ENCODE measurements at regions not wholly inside any gene's neighbourhood (a gene's known extent, or its start where the extent isn't known, plus 50 kb on each side); places are given as distances from the start of the nearest gene placed in this dataset.
A peak's percentile ranks its signal among the peaks of the same experiment; 100 is the strongest.
"Not testable (repeated sequence)": the region's sequence is repeated elsewhere in the genome, so short reads cannot be mapped to it uniquely, and the experiment has no call there.

DNA sequence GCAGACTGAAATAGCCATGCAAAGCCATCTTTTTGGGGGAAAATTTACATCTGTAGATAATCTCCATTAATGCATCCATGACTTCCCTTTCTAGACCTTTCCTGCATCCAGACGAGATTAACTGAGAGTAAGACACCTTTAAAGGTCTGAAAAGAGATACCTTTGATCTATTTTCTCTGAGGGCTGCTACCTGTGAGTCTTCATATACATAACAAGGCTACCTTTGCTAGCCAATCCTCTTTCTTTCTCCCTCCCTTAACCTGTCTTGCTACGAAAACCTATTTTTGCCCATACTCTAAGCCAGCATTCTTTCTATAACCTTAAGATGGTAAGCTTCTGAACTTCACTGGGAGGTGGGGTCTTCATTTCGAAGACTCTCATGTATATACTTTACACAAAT, 908.5 kb upstream of the FBXO33 start:
- DNase-seq = no peak

DNA sequence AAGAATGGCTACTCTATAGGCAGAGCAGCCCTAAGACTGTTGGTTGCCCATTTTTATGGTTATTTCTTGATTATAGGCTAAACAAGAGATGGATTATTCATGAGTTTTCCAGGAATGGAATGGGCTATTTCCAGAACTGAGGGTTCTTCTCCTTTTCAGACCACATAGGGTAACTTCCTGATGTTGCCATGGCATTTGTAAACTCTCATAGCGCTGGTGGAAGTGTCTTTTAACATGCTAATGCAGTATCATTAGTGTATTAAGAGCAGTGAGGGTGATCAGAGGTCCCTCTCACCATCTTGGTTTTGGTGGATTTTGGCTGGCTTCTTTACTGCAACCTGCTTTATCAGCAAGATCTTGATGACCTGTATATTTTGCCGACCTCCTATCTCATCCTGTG, 904.6 kb upstream of the FBXO33 start:
- no peak for DNase-seq

DNA sequence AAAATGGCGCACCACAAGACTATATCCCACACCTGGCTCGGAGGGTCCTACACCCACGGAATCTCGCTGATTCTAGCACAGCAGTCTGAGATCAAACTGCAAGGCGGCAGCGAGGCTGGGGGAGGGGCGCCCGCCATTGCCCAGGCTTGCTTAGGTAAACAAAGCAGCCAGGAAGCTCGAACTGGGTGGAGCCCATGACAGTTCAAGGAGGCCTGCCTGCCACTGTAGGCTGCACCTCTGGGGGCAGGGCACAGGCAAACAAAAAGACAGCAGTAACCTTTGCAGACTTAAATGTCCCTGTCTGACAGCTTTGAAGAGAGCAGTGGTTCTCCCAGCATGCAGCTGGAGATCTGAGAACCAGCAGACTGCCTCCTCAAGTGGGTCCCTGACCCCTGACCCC, 894.3 kb upstream of the FBXO33 start:
- DNase-seq = not testable (repeated sequence)

DNA sequence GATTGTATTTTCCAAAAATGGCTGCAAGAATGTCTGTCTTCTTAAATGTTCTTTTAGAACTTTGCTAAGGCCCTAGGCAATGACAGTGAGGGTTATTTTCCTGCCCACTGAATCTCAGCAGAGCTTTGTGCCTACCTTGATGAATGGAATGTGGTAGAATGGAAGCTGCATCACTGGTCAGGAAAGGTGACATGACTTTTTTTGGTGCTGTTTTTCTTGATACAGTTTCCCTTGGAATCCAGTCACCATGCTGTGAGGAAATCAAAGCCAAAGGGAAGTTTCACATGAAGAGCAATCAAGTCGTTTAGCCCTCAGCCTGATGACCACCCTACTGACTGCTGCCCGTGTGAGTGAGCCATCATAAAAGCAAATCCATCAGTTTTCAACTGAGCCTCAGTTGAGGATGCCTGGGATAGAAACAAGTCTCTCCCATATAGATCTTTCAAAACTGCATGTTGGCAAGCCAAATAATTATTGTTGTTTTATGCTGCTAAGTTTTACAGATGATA, 886.0 kb upstream of the FBXO33 start:
- DNase-seq = no peak

DNA sequence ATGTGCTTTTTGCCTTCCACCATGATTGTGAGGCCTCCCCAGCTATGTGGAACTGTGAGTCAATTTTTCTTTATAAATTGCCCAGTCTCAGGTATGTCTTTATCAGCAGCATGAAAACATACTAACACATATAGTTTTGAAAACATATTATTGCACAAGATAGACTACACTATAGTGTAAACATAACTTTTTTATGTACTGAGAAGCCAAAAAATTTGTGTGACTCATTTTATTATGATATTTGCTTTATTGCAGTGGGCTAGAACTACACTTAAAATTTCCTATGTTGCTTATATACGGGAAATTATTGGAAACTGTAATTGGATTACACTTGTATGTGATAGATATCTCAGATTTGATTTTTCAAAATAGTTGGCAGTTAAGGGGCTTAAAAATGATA, 885.5 kb upstream of the FBXO33 start:
- no peak for DNase-seq

DNA sequence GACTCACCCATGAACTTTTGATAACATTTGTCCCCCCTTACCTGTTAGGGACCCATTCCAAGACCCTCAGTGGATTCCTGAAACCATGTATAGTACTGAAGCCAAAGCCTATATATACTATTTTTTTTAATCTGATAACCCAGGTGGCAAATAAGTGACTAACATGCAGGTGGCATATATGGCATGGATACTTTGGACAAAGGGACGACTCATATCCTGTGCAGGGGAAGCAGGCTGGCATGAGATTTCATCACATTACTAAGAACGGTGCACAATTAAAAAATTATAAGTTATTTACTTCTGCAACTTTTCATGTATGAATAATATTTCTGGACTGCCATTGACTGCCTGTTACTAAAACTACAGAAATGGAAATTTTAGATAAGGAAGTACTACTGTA, 880.1 kb upstream of the FBXO33 start:
- no peak for DNase-seq

DNA sequence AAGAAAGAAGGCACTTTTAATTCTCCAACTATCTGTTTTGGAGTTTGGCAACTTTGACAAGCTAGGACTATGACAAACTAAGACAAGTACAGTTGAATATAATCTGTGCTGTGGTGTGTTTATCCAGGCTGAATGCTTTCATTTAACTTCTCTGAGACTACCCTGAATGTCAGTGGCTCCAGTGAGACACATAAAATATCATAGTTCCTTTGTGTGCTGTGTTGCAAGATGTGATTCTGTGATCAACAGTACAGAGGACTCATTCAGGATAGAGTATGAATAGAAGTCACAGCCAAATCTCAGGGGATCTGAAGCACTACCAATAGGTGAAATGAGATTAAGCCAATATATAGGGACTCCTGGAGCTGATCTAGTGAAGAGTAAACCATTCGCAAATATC, 876.9 kb upstream of the FBXO33 start:
- DNase-seq = no peak

DNA sequence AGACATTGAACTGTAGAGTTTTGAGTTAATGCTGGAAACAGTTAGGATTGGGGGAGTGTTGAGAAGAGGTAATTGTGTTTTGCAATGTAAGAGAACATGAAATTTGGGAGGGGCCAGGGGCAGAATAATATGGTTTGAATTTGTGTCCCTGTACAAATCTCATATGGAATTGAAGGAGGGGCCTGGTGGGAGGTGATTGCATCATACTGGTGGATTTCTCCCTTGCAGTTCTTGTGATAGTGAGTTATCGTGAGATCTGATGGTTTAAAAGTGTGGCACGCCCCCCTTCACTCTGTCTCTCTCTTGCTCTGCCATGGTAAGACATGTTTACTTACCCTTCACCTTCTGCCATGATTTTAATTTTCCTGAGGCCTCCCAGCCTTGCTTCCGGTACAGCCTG, 876.0 kb upstream of the FBXO33 start:
- DNase-seq = no peak

DNA sequence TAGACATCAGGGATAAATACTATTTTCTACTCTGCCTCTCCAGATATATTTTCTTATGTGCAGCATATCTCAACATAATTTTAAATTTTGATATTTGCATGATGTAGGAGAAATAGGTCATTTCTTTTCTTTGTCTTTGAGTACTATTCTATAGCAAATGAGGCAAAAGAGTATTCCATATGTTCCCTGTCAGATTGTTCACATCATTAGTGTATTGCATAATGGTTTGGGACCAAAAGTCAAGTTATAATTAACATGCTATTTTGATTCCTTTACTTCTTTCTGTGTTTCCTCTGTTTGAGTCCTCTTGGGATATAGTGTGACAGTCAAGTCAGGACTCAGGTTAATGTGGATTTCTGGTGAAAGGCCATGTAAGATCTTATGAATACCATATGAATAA, 864.6 kb upstream of the FBXO33 start:
- DNase-seq = no peak

DNA sequence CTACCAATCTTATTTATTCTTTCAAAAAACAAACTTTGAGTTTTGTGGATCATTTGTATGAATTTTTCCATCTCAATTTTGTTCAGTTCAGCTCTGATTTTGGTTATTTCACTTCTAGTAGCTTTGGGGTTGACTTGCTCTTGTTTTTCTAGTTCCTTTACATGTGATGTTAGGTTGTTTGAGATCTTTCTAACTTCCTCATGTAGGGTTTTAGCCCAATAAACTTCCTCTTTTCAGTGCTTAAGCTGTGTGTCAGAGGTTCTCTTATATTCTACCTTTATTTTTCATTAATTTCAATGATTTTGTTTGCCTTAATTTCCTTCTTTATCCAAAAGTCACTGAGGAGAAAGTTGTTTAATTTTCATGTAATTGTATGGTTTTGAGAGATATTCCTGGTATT, 860.4 kb upstream of the FBXO33 start:
- no peak for DNase-seq

DNA sequence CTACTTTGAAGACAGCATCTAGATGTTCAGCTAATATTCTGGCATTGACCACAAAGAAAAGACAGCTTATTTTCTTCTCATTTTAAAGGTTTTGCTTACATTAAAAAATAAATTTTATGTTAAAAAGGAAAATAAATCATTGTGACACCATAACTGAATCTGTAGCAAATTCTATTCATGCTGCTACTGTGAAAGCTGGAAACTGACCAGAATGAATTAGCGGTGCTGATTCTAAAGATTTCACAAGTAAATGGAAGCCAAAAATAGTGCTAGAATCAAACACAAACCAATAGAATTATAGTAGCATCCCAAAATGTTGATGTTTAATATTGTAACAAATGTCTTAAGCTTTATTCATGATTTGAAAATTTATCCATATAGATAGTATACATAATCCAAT, 850.0 kb upstream of the FBXO33 start:
- DNase-seq = no peak

DNA sequence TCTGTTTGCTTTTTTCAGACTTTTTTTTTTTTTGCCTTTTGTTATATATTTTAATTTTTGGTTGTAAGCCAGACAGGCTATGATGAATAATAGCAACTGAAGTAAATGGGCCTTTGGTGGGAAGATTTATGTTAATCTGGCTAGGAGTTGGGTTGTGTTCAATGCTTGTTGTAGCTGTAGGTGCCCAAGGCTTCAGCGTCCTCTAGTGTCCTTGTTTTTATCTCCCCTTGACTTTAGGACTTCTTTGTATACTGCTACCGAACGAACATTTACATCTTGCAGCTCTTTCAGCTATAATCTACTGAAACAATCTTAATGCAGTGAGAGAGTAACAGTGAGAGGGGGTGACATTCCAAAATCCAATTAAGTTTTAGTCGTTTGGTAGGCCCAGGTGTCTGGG, 848.4 kb upstream of the FBXO33 start:
- DNase-seq = no peak

DNA sequence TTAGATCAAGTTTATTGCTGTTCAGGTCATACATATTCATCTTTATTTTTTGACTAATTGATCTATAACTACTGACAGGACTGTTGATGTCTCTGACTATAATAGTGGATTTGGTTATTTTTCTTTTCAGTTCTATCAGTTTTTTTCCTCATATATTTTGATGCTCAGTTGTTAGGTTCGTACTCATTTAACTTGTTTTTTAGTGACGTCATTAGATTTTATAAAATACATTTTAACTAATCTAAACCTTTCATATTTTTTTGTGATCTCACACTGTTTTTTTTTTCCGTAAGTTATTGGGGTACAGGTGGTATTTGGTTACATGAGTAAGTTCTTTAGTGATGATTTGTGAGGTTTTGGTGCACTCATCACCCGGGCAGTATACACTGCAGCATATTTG, 841.2 kb upstream of the FBXO33 start:
- DNase-seq = no peak

DNA sequence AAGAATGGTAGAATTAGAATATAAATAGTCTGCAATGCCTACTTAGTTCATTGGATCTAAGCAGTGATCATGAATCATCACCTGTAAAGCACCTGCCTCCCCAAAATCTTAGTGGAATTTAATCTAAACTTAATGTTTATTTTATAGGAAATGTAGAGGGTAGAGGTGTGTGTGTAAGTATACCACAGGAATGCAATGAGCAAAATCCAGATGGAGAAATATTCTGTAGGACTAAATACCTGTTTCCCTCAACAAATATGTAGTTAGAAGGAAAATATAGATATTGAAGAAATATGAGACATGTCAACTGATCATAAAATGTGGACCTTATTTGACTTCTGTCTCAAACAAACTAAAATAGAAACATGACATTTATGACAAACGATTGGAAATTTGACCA, 839.2 kb upstream of the FBXO33 start:
- DNase-seq = no peak

DNA sequence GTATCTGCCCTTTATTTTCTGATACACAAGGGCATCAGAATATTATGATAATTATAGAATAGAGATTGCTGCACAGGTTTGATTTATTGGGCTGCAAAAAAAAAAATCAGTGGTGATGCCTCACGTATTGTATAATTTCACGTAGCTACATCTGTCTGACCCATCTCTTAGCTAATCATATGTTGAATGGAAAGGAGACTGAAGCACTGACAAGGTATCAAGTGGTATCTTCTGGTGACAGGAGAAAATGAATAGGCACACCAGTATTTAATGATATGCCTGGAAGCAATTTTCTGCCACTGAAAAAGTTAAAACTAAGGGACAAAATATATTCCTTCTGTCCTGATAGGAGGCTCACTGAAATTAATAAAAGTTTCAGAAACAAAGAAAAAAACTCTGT, 837.2 kb upstream of the FBXO33 start:
- DNase-seq = no peak

DNA sequence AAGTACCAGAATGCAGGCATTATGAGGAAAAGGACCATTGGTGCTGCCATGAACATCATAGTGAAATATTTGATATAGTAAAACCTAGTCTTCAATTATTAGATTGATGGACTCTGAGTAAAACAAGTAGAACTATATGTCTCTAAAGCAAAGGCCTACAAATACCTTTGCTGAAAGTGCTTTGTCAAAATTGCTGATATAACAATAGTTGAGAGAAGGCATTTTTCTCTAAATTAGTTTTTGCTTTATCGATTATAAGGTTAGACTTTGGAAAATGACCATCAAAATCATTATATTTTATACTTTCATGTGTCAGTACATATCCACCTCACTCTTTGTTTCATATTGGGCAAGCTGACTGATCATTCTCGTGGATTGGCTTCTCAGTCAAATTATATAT, 836.0 kb upstream of the FBXO33 start:
- DNase-seq = no peak

DNA sequence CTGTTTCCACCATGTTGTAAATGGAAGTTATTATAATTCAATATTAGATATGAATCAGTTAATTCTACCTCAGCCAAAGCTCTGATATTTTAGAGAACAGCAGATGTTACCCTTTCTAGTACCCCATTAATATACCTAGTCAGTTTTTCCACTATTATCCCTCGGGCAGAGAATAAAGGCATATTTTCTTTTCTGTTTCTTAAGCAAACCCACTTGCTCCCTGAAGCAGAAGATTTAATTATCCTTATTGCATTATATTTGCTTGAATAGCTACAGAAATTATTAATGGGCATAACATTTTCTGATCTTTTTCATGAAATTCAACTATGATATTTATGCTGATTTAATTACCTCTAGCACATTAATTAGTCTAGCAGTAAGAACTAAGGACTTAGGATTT, 832.9 kb upstream of the FBXO33 start:
- no peak for DNase-seq

DNA sequence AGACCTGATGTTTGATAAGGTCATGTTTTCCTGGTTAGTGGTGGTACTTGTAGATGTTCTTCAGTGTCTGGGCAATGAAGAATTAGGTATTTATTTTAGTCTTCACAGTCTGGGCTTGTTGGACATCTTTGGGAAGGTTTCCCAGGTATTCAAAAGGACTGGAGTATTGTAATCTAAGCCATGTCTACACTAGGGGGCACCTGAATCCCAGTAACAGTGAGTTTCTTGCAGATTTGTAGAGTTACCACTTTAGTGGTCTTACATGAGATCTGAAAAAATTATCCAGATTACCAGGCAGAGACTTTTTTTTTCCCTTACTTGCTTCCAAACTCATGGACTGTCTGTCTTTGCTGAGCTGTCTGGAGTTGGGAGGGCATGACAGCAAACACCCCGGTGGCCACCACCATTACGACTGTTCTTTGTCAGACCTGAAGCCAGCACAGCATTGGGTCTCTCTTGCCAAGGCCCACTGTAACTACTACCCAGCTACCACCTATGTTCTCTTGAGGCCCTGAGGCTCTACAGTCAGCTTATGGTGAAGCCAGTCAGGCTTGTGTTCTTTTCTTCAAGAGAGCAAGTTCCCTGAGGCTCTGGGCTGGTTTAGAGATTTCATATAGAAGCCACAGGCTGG, 820.7 kb upstream of the FBXO33 start:
- DNase-seq = no peak

DNA sequence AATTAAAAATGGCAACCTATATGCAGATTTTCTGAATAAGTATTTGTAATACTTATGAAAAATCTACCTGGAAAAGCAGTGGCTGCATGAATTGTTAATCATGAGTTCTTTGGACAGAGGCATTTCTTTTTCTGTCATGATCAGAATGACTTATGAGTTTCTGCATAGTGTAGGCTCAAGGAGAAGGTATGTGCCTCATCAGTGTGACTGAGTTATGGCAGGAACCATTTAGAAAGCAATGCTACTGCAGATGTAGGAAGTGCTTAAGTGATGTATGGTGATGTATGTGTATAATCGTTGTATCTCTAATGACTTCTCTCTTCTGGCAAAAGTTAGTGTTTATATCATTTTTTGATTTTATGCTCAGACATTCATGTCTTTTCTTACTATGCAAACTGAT, 816.4 kb upstream of the FBXO33 start:
- no peak for DNase-seq

DNA sequence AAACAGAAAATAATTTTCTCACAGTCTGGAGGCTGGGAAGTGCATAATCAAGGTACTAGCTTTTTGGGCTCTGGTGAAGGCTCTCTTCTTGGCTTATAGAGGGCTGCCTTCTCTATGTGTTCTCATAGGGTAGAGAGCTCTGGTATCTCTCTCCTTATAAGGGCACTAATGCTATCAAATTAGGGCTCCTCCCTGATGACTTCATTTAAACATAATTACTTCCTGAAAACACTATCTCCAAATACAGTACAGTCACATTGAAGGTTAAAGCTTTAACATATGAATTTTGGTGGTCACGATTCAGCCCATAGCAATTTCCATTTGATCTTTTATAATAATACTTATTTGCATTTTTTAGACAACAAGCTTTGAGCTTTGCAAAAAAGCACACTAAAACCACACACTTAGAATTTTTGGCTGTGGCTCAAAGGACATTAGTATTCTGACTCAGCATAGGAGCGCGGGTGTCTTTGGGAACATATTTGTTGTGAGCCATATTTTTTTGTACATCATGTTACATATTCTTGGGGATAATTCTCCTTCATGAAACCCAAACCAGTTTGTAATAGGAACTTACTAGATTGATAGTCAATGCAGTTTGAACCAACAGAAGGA, 808.1 kb upstream of the FBXO33 start:
- DNase-seq = peak; percentile 36

DNA sequence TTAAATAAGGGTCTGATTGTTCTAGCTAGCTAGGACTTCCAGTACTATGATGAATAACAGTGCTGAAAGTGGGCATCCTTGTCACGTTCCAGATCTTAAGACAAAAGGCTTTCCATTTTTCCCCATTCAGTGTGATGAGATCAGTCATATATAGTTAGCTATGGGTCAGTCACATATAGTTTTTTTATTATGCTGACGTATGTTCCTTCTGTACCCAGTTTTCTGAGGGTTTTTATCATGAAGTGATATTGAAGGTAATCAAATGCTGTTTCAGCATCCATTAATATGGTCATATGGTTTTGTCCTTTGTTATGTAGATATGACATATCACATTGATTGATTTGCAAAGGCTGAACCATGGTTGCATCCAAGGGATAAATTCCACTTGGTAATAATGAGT, 800.1 kb upstream of the FBXO33 start:
- DNase-seq = no peak

DNA sequence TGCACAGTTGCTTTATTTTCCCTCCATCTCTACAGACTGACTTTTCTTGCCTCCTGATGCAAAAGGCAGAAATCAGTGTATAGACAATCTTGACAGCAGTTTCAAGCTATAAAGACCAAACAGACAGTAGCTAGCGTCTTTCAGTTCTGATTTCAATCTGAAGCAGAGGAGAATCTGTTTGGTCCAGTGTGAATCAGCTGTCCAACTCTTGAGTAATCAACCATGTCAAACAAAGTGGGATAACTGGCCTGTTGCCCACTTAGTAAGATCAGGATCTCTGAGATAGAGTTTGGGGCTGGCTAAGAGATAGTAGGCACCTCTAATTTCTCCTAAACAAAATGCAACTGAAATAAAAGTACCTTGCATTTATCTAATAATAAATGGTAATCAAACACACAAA, 797.4 kb upstream of the FBXO33 start:
- no peak for DNase-seq

DNA sequence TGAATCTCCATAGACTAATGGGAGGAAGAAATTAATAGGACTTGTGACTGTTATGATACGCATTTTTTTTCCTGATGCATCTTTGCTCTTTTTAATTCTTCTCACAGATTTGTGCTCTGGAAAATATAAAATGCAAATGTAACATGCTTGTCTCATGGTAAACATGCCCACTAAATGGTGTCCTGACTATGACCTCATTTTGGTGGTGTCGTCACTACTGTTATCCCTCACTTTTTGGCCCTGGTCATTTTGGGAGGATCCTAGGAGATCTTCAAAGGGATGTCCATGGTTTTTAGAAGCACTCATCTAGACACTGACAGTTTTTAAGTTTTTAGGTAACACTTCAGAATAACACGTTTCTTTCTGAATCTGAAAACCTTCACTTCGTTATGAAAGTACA, 790.8 kb upstream of the FBXO33 start:
- no peak for DNase-seq

DNA sequence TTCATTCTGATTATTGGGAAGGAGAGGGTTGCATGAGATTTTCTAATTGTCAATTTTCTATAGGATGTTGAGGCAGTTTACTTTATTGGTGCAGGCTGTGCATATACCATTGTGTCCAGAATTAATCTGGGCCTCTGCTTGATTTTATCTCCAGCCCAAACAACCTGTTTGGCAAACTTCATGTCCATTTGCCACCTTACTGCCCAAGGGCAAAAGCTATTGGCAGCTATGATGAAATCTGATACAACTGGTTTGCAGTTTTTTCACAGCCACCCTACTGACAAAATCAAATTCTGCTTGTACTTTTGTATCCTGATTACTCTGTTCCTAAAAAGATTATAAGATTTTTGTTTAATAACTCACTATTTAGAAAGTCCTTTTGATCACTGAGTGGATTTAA, 789.2 kb upstream of the FBXO33 start:
- DNase-seq = peak; percentile 58

DNA sequence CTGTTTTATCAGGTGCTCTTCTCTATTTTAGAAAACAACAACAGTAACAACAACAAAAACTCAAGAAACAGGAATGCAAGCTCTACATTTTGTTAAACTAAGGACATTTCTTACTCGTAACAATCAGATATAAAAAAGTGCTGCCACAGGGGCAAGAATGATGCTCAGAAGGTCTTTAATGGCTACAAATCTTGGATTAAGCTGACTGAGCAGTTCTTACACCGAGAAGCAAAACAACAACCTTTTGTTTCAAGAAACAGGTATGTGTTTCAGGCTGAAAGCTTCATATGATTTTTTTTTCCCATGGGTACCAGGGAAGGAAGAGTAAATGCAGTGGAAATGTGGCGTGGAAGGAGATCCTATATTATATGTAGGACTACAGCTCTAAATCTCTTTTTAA, 786.8 kb upstream of the FBXO33 start:
- no peak for DNase-seq

Measured in DMS153 (cell line).